GM12873 (cell line): ENCODE measurements at regions not wholly inside any gene's neighbourhood (a gene's known extent, or its start where the extent isn't known, plus 50 kb on each side); places are given as distances from the start of the nearest gene placed in this dataset.

Experiments used
- TF ChIP-seq, protein P1 (sequence below): IDR thresholded peaks from 2 replicates; pipeline ENCODE4 v1.5.1; 2012; ENCODE audit warnings: low read depth, mild to moderate bottlenecking, moderate library complexity, low read length, control low read depth; ENCODE audit not compliant: insufficient read depth; ENCODE audit errors: missing control alignments

DNA sequence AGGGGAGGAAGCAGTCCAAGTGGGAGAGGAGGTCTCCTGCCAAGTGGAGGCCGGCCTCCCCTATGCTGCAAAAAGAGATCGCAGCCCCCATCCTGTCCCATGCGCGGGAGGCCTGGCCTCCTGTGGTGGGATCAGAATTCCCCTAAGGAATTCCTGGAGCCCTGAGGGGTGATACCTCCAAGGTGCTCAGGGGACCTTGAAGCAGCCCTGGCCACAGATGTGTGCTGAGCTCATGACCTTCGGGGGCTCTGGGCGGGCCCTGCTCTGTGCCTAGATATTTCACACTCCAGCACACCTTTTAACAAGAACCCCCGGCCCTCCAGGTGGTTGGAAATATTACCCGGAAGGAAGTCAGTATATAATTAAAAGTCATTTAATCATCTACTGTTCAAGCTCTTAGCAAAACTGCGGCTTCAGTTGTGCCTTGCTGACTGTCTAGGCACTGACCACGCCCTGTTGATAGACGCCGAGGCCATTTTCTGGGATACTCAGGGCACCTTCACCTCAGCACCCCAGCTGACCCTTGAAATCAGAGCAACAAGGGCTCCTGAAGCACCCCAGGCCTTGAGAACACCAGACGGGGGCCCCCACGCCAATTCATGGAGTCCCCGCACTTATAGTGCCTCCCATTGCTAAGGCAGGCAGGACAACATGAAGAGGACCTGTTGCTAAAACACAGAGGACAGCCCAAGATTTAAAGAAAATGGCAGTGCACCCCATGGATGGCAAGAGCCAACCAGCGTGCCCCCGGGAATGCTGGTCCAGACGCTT is 119.1 kb downstream of the NDUFA10 start:
- TF ChIP-seq, protein P1, sequence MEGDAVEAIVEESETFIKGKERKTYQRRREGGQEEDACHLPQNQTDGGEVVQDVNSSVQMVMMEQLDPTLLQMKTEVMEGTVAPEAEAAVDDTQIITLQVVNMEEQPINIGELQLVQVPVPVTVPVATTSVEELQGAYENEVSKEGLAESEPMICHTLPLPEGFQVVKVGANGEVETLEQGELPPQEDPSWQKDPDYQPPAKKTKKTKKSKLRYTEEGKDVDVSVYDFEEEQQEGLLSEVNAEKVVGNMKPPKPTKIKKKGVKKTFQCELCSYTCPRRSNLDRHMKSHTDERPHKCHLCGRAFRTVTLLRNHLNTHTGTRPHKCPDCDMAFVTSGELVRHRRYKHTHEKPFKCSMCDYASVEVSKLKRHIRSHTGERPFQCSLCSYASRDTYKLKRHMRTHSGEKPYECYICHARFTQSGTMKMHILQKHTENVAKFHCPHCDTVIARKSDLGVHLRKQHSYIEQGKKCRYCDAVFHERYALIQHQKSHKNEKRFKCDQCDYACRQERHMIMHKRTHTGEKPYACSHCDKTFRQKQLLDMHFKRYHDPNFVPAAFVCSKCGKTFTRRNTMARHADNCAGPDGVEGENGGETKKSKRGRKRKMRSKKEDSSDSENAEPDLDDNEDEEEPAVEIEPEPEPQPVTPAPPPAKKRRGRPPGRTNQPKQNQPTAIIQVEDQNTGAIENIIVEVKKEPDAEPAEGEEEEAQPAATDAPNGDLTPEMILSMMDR, result no peak

DNA sequence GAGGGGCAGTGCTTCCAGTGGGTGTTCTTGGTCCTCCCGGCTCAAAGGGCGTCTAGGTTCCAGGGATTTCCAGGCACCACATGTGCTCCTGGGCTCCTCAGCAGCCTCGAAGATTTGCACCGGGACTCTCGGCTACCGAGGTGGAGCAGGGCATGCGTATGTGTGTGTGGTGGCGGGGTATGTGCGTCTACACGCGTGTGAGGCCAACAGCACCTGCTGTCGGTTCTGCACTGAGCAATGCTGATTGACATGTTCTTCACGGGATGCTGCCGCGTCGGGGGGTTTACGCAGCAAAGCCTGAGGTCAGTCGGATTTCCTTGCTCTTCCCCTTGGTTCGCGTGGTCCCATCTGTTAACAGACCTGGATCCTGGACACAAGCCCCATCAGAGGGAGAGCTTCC is 119.8 kb downstream of the NDUFA10 start:
- TF ChIP-seq, protein P1, result no peak

DNA sequence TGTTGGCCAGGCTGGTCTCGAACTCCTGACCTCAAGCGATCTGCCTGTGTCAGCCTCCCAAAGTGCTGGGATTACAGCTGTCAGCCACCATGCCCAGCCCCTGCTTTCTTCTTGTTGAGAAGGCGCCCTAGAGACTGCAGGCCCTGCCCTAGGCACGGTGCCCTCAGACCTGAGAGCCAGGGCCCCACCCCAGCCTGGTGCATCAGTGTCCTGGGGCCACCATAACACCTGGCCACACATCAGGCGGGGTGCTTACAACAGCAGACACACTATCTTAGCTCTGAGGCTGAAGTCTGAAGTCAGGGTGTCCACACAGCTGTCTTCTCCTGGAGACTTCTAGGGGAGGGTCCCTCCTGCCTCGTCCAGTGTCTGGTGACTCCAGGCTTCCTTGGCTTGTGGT is 120.6 kb downstream of the NDUFA10 start:
- TF ChIP-seq, protein P1, result no peak

DNA sequence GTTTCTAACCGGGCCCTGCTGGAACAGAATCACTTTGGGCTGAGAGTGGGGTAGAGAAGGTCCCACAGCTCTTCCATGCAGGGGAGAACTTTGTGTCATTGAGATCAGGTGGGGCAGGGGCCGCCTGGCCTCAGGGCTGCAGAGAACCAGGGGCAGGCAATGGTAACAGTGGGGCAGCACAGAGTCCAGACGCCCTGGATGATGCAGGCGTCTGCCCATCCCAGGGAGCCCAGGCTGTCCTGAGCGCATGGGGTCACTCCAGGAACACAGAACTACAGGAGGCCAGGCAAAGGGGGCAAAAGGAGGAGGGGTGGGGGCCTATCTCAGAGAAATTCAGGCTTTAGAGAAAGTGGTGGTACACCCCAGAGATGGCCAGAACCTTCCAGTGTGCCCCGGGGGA is 121.3 kb downstream of the NDUFA10 start:
- TF ChIP-seq, protein P1, result no peak

DNA sequence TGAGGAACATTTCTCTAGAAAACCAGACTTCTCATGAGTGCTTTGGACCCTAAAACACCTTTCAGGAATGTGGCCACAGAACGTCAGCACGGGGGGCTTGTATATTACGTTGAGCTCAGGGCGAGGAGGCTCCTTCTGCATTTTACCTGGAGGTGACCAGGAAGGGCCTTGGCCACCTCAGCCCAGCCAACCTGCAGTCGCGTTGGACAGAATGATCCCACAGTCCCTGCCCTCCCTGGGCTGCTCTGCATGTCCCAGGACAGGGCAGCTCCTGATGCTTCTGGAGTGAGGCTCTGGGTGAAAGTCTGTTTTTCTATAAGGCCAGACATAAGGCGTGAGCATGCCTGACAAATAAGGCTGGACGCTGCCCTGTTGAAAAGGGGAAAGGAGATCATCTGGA is 121.9 kb downstream of the NDUFA10 start:
- TF ChIP-seq, protein P1, result no peak

DNA sequence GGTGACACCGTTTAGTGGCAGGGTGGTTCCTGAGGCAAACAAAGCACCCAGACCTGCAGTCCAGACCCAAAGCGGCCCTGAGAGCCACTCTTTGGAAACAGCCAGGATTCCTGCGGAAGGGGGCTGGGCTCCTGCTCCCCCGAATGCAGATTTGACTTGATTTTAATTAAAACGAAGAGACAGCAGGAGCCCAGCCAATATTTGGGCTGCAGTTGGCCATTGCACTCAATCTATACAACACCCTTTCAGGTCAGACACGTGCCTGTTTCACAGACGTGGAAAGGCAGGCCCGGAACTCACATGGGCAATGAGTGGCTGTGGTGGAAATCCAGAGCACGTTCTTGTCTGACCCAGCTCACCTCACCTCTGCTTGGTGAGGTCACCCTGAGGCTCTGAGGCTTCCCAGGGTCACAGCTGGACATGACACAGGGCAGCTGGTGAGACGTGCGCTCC is 122.4 kb downstream of the NDUFA10 start:
- TF ChIP-seq, protein P1, result no peak

DNA sequence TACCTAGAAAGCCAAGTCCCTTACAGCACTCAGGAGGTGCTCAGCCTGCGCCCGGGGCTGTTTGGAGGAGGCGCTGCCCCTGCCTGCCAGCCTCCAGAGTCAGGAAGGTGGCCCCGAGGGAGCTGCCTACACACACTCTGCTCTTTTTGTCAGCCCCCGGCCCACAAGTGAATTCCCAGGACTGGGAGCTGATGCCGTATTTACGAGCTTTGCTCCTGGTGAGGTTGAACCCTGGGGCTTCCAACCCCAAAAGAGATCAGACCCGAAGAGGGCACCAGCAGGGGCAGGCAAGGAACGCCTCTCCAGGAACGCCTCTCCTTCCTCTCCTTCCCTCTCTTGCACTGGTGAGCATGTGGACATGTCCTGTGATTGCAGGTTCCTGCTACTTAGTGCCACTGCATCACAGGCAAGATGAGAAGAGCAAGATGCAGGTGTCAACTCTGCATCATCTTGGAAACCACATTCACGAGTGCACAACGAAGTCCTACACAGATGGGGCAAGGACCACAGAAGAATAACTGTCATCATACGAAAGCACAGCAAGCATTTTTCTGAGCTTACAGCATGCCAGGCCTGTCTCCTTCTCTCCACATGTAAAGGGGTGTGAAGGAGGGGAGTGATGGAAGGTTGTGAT is 126.7 kb downstream of the NDUFA10 start:
- TF ChIP-seq, protein P1, result no peak
